Muscle of back (tissue), 3 donors: ENCODE measurements at regions not wholly inside any gene's neighbourhood (a gene's known extent, or its start where the extent isn't known, plus 50 kb on each side); places are given as distances from the start of the nearest gene placed in this dataset.
"Not testable (repeated sequence)": the region's sequence is repeated elsewhere in the genome, so short reads cannot be mapped to it uniquely, and the experiment has no call there.

Experiments used
- DNase-seq, 3 donors: peaks; one replicate each; pipeline versions ENCODE4 v3.0.0 to v3.0.0-alpha.2; 2013

DNA sequence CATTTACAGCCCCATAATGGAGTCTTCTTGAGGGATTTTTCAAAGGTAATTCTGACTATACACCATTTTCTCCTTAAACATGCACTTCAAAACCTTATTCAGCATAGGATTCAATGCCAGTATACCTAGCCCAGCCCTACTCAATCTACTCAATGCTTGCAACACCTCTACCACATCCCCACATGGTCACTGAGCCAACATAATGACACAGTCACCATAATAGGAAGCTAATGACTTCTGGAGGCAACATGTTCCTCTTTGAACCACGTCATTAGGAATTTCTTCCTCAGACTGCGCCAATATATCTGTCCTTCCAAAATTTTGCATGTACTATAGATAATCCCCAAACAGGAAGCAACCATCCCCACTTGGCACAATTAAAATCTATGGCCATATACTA is 153.9 kb upstream of the SETMAR start:
- no peak for DNase-seq

- no peak for DNase-seq
Measured at GRCh38 chr3:4150816-4151215, 152.4 kb upstream of the SETMAR start.

- no peak for DNase-seq
Measured at GRCh38 chr3:4151859-4152258, 151.3 kb upstream of the SETMAR start.

DNA sequence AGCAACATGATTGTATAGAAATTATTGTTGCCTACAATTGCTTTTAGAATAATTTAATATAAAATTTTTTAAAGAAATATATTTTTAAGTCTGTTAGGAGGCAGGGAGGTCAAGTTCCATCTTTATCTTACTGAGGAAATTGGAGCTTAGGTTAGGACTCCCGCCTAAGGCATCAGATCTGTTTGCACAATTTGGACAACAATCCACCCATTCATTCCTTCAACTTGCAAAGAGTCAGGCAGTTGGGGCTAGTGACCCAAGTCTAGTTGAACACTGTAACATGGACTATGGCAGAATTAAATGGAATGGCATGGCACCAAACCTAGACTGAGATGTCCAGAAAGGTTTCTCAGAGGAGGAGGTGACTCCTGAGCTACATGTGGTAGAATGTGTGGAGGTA is 149.4 kb upstream of the SETMAR start:
- DNase-seq, result no peak

- DNase-seq, result no peak
Measured at GRCh38 chr3:4158329-4158728, 144.8 kb upstream of the SETMAR start.

DNA sequence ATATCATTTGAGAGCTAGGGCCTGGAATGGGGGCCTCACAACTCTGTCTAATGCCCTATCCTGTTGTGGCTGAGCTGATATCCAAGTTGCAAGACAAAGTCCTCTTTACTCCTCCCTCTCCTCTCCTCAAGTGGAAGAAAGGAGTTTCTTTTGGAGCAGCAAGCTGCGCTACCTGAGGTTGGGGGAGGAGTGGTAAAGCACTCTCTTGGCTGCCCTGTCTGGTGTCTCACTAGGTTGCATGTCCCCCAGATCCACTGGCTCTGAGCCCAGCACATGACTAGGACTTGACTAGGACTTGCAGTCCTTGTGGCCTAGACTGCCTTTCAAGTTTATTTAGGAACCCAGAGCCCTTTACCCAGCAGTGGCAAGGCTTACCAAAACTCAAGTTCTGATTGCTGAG is 141.1 kb upstream of the SETMAR start:
- no peak for DNase-seq

DNA sequence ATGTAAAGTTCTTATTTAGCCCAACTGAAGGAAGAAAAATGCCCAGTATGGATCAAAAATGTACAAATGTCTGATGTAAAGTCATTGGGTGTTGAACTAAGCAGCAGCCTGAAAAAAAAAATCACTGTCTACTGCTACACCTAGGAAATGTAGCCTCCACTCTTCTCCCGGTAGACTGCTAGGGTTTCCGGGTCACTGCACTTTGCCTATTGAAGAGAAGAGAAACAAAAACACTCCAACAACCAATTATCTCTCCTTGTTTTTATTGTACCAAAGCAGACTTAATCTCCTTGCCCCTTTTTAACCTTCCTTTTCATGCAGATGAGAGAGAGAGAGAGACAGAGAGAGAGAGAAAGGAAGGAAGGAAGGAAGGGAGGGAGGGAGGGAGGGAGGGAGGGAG is 140.2 kb upstream of the SETMAR start:
- no peak for DNase-seq

- DNase-seq, result no peak
Measured at GRCh38 chr3:4166540-4166939, 136.6 kb upstream of the SETMAR start.

DNA sequence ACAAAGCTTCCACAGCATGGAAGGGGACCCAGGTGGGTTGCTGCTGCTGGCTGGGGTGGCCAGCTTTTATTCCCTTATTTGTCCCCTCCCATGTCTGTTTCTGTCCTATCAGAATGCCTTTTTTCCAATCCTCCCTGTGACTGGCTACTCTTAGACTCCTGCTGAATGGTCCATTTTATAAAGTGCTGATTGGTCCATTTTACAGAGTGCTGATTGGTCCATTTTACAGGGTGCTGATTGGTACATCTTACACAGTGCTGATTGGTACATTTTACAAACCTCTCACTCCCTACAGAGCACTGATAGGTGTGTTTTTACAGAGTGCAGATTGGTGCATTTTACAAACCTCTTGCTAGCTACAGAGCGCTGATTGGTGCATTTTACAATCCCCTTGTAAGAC is 135.9 kb upstream of the SETMAR start:
- DNase-seq, result not testable (repeated sequence)

GRCh38 chr3:4174791-4175190 is 128.4 kb upstream of the SETMAR start:
- DNase-seq, result no peak

GRCh38 chr3:4191971-4192370 is 111.2 kb upstream of the SETMAR start:
- no peak for DNase-seq

GRCh38 chr3:4195006-4195405 is 108.2 kb upstream of the SETMAR start:
- no peak for DNase-seq

DNA sequence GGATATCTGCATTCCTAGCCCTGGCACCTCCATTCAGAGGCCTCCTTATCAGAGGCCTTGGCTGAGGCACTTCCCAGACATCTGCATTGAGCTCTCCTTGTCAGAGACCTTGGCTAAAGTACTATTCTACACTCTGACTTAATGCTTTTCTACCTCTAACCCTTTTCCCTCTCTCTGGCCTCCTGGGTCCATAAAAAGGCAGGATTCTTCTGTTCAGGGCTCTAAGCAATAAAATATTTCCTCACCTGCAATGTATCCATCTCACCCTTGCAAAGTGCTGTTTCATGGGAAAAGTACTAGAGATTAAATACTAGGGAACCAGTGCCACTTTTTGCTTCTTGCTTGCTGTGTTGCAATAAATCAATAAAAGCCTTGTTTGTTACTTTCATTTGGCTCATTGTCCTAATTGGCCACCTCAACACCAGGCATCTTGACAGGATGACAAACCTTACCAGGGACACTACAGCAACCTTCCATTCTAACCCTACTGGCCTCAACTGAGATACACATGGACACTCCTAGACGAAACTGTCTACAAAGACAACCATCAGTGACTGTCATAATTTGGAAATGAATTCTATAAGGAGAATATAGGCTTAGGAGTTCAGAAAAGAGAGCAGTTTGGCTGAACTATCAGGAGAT is 106.5 kb upstream of the SETMAR start:
- DNase-seq, result no peak

- DNase-seq, result no peak
Measured at GRCh38 chr3:4197670-4198069, 105.5 kb upstream of the SETMAR start.

DNA sequence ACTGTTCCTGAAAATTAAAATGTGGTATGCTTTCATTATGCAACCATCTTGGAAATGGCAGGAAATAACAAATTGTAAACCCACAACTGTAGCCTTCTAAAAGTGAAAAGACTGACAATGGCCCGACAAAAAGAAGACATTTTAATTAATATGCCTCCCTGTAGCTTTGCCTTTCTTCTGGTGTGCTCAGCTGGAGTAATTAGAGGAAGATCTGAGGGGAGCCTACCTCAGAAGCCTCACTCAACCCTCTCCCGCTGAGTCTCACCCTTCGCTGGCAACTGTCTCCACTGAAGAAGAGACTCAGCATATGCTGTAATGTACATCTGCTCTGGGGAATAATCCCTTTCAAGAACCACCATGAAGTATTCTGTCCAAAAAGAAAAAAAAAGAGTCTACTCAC is 104.7 kb upstream of the SETMAR start:
- no peak for DNase-seq

- DNase-seq, result not testable (repeated sequence)
Measured at GRCh38 chr3:4204776-4205175, 98.4 kb upstream of the SETMAR start.

DNA sequence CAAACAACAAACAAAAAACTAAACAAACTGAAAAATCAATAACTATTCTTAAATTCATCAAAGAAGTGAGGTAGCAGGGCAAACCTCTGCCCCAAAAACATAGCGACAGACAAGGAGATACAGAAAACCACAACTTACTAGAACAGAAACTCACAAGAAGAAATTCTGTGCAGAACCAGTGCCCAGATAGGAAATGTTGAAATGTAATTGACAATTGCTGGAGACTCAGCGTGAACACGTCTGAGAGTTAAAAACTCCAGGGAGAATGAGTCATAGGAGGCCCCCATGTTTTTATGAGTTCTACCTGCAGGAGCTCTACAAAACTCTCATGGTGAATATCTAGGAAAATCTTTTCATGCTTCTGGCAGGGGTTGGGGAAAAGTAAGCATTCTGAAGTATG is 95.5 kb upstream of the SETMAR start:
- no peak for DNase-seq

DNA sequence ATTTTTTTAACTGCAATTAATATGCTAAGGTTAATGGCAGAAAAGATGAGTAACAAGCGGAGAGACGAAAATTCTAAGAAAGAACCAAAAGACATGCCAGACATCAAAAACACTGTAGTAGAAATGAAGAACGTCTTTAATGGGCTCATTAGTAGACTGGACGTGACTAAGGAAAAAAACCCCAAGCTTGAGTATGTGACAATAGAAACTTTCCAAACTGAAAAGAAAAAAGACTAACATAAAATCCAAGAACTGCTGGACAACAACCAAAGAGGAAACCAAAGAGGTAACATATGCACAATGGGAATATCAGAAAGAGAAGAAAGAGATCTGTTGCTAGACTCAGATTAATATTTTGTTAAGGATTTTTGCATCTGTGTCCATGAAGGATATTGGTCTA is 94.6 kb upstream of the SETMAR start:
- DNase-seq, result no peak

DNA sequence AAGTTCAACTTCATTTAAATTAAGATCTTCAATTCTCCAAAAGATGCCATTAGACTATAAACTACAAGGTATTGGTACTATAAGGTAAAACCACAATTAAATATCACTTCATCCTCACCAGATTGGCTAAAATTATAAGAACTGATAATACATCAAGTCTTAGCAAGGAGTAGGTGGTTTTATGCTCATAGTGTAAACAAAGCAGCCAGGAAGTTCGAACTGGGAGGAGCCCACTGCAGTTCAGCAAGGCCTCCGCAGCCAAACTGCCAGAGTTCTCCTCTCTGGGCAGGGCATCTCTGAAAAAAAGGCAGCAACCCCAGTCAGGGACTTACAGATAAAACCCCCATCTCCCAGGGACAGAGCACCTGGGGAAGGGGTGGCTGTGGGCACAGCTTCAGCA is 91.6 kb upstream of the SETMAR start:
- DNase-seq, result no peak

- DNase-seq, result not testable (repeated sequence)
Measured at GRCh38 chr3:4213420-4213819, 89.7 kb upstream of the SETMAR start.

- DNase-seq, result not testable (repeated sequence)
Measured at GRCh38 chr3:4216974-4217373, 86.2 kb upstream of the SETMAR start.

DNA sequence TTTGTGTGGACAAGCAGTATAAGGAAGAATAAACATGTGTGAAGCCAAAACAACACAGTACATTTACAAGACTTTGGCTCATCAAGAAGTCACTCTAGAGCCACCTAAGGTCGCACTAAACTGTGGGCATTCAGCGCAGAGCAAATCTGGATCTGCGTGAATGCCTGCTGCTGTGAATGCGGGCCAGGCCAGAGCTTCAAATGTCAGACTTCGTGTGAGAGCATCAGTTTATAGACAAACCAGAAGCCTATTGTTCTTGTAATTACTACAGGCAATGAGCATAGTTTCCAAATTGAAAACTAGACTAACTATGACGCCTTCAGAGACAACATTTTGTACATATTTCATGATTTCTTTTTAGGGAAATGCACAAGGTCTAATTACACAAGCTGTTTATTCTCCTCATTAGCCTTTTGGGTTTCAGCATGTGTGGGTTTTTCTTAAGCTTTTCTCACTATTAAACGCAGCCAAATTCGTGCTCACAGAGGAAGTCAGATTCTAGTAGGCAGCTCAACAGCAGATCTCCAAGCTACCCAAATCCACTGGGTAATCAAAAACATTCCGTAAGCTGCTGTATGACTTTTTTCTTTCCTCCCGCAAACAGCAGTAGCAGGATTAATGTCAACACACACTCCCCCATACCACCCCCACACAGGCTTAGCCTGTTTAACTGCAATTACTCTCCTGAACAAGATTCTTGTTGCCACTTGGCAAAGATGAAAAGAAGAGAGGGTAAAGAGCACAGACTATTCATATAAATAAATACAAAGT is 84.5 kb upstream of the SETMAR start:
- DNase-seq, result no peak

DNA sequence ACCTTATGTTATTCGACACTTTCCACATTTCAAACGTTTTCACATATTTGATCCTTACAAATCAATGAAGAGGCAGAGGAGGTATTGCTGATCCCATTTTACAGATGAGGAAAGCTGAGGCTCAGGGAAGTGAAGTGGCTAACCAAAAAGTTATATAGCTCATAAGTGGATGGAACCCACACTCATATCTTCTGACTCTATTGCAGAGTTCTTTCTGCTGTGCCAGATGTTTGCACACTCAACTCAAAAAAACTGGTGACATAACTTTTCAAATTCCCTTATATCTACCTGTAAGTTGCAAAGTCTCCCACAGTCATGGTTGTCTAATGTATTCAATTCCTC is 84.0 kb upstream of the SETMAR start:
- DNase-seq, result no peak

DNA sequence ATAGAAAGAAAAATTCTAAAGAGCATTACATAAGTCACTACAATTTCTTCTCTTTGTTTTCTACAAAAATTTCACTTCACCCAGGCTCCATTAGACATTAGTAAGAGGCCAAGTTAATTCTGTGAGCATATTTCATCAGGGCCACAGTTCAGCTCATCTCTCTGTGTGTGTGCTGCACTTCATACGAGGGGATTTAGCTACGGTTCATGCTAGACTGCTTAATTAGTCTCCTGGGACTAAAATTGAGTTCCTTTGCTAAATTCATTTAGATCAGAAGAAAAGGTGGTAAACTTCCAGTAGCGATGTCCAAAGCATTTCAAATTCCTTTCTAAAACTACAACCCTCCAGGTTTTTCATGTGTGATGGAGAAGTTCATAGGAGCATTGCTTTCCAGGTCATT is 83.1 kb upstream of the SETMAR start:
- DNase-seq, result no peak
